ENCODE measurements at regions not wholly inside any gene's neighbourhood (a gene's known extent, or its start where the extent isn't known, plus 50 kb on each side); places are given as distances from the start of the nearest gene placed in this dataset.

DNA sequence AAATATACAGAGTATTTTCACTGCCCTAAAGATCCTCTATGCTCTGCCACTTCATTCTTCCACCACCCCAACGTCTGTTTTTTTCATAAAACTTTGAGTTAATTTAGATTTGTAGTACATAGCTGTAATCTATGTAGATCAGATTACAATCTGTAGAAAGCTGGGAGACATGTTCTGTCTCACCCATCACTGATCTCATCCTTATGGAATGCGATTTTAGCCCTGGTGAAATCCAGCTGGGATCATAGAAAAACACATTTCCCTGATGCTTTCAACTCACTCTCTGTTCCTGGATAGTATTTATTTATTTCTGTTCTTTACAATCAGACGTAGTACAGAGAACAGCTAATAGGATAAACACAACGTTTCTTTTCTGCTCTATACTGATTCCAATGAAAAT is 521.0 kb downstream of the KIF20B start:
- TF ChIP-seq CTCF (conservative IDR thresholded peaks at IDR 0.05 in 1 of 2, IDR thresholded peaks at IDR 0.05 in 1 of 2; ENCODE audit: low read depth in 1 of 2, low read length in 2 of 2), result no peak
- TF ChIP-seq EZH2 (IDR thresholded peaks at IDR 0.05; ENCODE audit: low read length, missing control alignments), result no peak

All from fibroblast of lung (primary cell).